Suprapubic skin (tissue), 4 donors: ENCODE measurements at regions not wholly inside any gene's neighbourhood (a gene's known extent, or its start where the extent isn't known, plus 50 kb on each side); places are given as distances from the start of the nearest gene placed in this dataset.

ENCODE experiments used
- DNase-seq, 2 donors: peaks; one replicate each; pipeline ENCODE4 v3.0.0-alpha.2; 2019; ENCODE audit warnings: low spot score in 2 of 2
- H3K27ac ChIP-seq: fragments of 200-600 bp; sonication (generic); one replicate; pipeline ENCODE4 v1.5.1; 2019
- H3K27me3 ChIP-seq: fragments of 200-600 bp; sonication (generic); one replicate; pipeline ENCODE4 v1.5.1; 2019
- H3K36me3 ChIP-seq: fragments of 200-600 bp; sonication (generic); one replicate; pipeline ENCODE4 v1.5.1; 2019
- H3K4me1 ChIP-seq: fragments of 200-600 bp; sonication (generic); one replicate; pipeline ENCODE4 v1.5.1; 2019
- H3K4me3 ChIP-seq: fragments of 200-600 bp; sonication (generic); one replicate; pipeline ENCODE4 v1.5.1; 2019; ENCODE audit warnings: mild to moderate bottlenecking
- H3K9me3 ChIP-seq: fragments of 200-600 bp; sonication (generic); one replicate; pipeline ENCODE4 v1.5.1; 2019
- CTCF ChIP-seq, 2 donors: fragments of 200-600 bp in 1 of 2; fragments of 450-650 bp in 1 of 2; sonication (generic) in 1 of 2; IDR thresholded peaks; one replicate each; pipeline ENCODE4 v1.5.1; 2016 to 2019; ENCODE audit warnings: antibody characterized with exemption in 2 of 2, mild to moderate bottlenecking in 1 of 2, moderate library complexity in 1 of 2
- EP300 ChIP-seq: sonication (generic); formaldehyde crosslinking; IDR thresholded peaks from one replicate; pipeline ENCODE4 v1.6.1; 2017; ENCODE audit warnings: antibody characterized with exemption
- POLR2A ChIP-seq, 2 donors: fragments of 450-650 bp; IDR thresholded peaks; one replicate each; pipeline ENCODE4 v1.6.1; 2017; ENCODE audit warnings: antibody characterized with exemption in 2 of 2, mild to moderate bottlenecking in 2 of 2, moderate library complexity in 2 of 2
- POLR2AphosphoS5 ChIP-seq, 3 donors: sonication (generic); formaldehyde crosslinking; IDR thresholded peaks; one replicate each; pipeline ENCODE4 v1.6.1; 2017; ENCODE audit warnings: antibody characterized with exemption in 3 of 3
- WGBS: methylation state at CpG from one replicate; pipeline ENCODE4 v1.1.5; 2018; 5-methylcytosine and 5-hydroxymethylcytosine counted together

GRCh38 chr13:40452038-40452666 is 214.3 kb downstream of the FOXO1 start:
- no peaks in the 10 kb centered on the region for H3K36me3 ChIP-seq
- TF ChIP-seq POLR2AphosphoS5 (IDR thresholded peaks at IDR 0.05) (no peak), EP300 (no peak), POLR2A (IDR thresholded peaks at IDR 0.05) (no peak), CTCF (IDR thresholded peaks at IDR 0.05) (no peak)
- DNase-seq = no peak

DNA sequence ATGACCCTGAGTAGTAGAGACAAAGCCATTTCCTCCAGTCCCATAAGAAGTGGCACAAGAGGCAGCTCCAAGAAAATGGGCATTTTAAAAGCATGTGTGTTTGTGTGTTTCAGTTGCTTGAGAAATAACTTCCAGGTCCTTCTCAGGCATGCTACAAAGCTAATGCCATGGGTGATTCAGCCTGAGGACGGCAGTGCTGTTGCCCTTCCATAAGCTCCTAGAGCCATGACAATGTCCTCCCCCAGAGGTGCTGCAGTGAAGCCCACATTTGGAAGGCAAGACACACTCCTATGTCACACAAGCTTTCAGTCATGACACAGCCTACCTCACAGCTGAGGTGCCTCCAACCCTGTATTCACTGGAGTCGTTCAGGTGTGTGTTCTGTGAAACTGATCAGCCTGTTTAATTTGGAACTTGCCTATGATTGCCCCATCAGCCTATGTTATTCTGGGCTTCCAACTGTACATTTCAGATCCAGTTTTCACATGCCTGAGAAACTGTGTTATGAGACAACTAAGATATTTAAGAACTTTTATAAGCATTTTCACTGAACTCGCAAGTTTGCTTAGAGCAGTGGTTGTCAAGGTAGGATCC is 213.6 kb downstream of the FOXO1 start:
- peak overlapping the region; percentile 32 for H3K27ac ChIP-seq
- no peaks in the 10 kb centered on the region for H3K36me3 ChIP-seq
- no peak overlapping the region for H3K4me3 ChIP-seq
- WGBS = 55% methylated on average over 3 of the region's 3 CpGs
- DNase-seq = no peak
- no peaks in the 10 kb centered on the region for H3K27me3 ChIP-seq
- TF ChIP-seq CTCF (IDR thresholded peaks at IDR 0.05) (no peak), POLR2AphosphoS5 (IDR thresholded peaks at IDR 0.05) (no peak), EP300 (no peak), POLR2A (IDR thresholded peaks at IDR 0.05) (no peak)
- H3K9me3 ChIP-seq = no peaks in the 10 kb centered on the region
- H3K4me1 ChIP-seq = peaks cover 22% of the 10 kb centered on the region

More at GRCh38 chr13:40452038-40452666, 214.3 kb downstream of the FOXO1 start:
- Histone ChIP-seq H3K27ac (no peak overlapping the region), H3K4me3 (no peak overlapping the region), H3K4me1 (peaks cover 22% of the 10 kb centered on the region), H3K9me3 (no peaks in the 10 kb centered on the region), H3K27me3 (no peaks in the 10 kb centered on the region)
- 83% methylated on average over 5 of the region's 5 CpGs for WGBS

- no peak for TF ChIP-seq CTCF (IDR thresholded peaks at IDR 0.05)
- TF ChIP-seq EP300 = no peak
- TF ChIP-seq POLR2A (IDR thresholded peaks at IDR 0.05) = no peak
- no peak for TF ChIP-seq POLR2AphosphoS5 (IDR thresholded peaks at IDR 0.05)
- 49% methylated on average over 6 of the region's 6 CpGs for WGBS
These were observed 213.0 kb downstream of the FOXO1 start for GRCh38 chr13:40453351-40454021.

DNA sequence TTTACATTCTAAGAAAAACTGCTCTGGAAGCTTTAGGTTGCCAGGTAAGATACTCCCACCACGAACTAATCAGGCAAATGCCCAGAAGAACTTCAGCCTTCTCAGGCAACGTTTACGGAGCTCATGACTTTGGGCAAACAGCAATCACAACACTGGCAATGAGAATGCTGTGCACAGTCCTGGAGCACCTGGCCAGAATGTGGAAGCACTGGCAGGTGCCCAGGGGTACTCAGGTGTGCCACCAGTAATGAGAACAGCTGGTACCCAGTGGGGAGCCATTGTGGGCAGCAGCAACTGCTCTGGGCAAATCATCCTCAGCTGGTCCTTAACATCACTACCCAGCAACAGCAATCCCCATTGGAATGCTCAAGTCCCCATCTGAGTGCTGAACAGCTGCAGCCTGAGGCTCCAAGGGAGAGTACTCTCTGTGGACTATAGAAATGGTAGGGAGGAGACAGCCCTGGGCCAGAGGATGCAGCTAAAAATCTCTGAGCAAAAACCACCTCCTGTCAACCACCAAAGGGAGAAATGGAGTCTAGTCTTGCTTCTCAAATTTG is 210.0 kb downstream of the FOXO1 start:
- no peak overlapping the region for H3K27ac ChIP-seq
- no peak overlapping the region for H3K4me3 ChIP-seq
- 61% methylated on average over 3 of the region's 3 CpGs for WGBS
- no peaks in the 10 kb centered on the region for H3K9me3 ChIP-seq
- peaks cover 22% of the 10 kb centered on the region for H3K4me1 ChIP-seq
- no peaks in the 10 kb centered on the region for H3K36me3 ChIP-seq
- TF ChIP-seq POLR2A (IDR thresholded peaks at IDR 0.05) (no peak), POLR2AphosphoS5 (IDR thresholded peaks at IDR 0.05) (no peak), CTCF (IDR thresholded peaks at IDR 0.05) (no peak), EP300 (no peak)
- DNase-seq = no peak
- H3K27me3 ChIP-seq = no peaks in the 10 kb centered on the region

More at GRCh38 chr13:40453351-40454021, 213.0 kb downstream of the FOXO1 start:
- H3K36me3 ChIP-seq = no peaks in the 10 kb centered on the region
- H3K4me1 ChIP-seq = peaks cover 22% of the 10 kb centered on the region
- H3K27me3 ChIP-seq = no peaks in the 10 kb centered on the region
- H3K9me3 ChIP-seq = no peaks in the 10 kb centered on the region
- DNase-seq = no peak
- H3K4me3 ChIP-seq = no peak overlapping the region
- peak overlapping the region; percentile 32 for H3K27ac ChIP-seq

DNA sequence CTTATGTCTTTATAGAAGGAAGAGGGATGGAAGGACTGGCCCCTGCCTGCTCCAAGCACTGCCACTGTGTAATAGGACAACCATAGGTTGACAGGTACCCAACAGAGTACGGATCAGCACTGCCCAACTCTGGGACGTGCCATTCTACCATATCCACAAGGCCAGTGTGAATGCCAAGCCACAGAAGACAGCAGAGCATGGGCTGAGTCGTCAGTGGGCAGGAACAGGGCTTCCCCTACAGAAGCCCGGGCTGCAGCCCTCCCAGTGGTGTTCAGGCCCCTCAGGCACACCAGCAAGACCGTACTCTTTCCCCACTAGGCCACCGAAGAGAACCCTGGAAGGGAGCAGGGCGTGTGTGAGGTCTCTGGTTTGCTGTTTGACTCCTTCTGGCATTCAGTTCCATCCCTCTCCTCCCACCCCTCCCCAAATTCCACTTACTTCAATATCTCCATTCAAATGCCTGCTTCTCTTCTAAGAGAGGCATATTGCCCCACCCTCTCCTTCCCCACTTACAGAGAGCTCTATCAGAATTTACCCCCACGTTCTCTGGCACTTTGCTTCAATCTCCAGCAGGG is 209.4 kb downstream of the FOXO1 start:
- H3K27ac ChIP-seq = no peak overlapping the region
- 88% methylated on average over 6 of the region's 8 CpGs for WGBS
- DNase-seq = no peak
- H3K9me3 ChIP-seq = no peaks in the 10 kb centered on the region
- no peak overlapping the region for H3K4me3 ChIP-seq
- no peak for TF ChIP-seq EP300
- no peak for TF ChIP-seq POLR2A (IDR thresholded peaks at IDR 0.05)
- TF ChIP-seq POLR2AphosphoS5 (IDR thresholded peaks at IDR 0.05) = no peak
- no peak for TF ChIP-seq CTCF (IDR thresholded peaks at IDR 0.05)
- H3K27me3 ChIP-seq = no peaks in the 10 kb centered on the region
- no peaks in the 10 kb centered on the region for H3K36me3 ChIP-seq
- peaks cover 19% of the 10 kb centered on the region for H3K4me1 ChIP-seq
